ENCODE measurements at regions not wholly inside any gene's neighbourhood (a gene's known extent, or its start where the extent isn't known, plus 50 kb on each side); places are given as distances from the start of the nearest gene placed in this dataset.

DNA sequence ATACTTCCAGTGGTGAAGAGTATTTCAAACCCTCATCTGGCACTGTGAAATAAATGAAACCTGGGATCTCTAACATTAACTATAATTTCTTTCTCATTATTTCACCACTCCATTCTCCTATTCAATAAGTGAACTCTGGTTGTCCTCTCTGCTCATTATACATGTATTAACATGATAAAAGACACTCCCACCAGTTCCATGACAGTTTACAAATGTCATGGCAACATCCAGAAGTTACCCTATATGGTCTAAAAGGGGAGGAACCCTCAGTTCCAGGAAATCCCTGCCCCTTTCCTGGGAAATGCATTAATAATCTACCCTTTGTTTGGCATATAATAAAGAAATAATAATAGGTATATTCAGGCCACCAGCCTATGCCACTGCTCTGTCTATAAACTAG, 62.7 kb upstream of the BRINP3 start:
- no peak overlapping the region for H3K4me3 ChIP-seq (ENCODE audit: low read depth, low read length)
- no peak for TF ChIP-seq CTCF (IDR thresholded peaks at IDR 0.05; ENCODE audit: borderline replicate concordance, insufficient read depth, low read depth, low read length)

DNA sequence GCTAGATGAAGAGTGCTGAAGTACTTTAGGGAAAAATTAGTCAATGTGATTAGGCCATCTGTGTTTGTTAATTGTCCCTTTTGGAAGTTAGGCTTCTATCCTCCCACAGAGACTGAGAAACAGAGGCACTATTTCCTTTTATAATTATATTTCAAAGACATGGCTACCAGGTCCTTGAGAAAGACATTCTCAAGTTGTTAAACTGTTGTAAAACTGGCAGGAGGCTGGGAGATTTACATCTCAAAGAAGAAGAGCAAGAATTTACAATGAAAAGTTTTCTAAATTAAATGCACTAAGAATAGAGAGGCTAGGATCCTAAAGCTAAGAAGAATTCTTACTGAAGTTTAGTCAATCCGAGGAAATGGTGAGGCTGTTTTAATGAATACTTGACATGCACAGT, 74.0 kb upstream of the BRINP3 start:
- H3K4me3 ChIP-seq (ENCODE audit: low read depth, low read length): no peak overlapping the region

GRCh38 chr1:190560161-190560681, 82.6 kb upstream of the BRINP3 start:
- H3K4me3 ChIP-seq (ENCODE audit: low read depth, low read length): no peak overlapping the region
- no peak for TF ChIP-seq CTCF (IDR thresholded peaks at IDR 0.05; ENCODE audit: borderline replicate concordance, insufficient read depth, low read depth, low read length)

More for the DNA sequence above, 74.0 kb upstream of the BRINP3 start:
- no peak for TF ChIP-seq CTCF (IDR thresholded peaks at IDR 0.05; ENCODE audit: borderline replicate concordance, insufficient read depth, low read depth, low read length)

- no peak overlapping the region for H3K4me3 ChIP-seq (ENCODE audit: low read depth, low read length)
- TF ChIP-seq CTCF (IDR thresholded peaks at IDR 0.05; ENCODE audit: borderline replicate concordance, insufficient read depth, low read depth, low read length): no peak
Measured at GRCh38 chr1:190563230-190563629, 85.6 kb upstream of the BRINP3 start.

- no peak for TF ChIP-seq CTCF (IDR thresholded peaks at IDR 0.05; ENCODE audit: borderline replicate concordance, insufficient read depth, low read depth, low read length)
- no peak overlapping the region for H3K4me3 ChIP-seq (ENCODE audit: low read depth, low read length)
Measured at GRCh38 chr1:190564117-190564516, 86.5 kb upstream of the BRINP3 start.

DNA sequence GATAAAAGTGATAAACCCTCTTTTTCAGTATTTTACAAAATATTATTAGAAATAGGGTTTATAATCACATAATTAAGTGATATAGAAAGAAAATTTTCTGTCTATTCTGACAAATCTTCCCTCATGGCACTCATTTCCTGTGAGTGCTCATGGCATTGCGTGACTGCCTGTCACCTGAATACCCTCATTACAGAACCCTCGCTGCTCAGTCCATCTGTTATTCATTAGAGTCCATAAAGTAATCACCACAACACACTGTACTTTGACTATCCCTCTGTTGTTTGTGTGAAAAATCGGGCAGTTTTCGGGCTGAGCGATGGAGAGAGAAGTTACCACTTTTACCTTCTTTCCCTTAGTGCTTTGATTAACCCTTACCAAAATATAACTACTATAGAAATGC, 100.4 kb upstream of the BRINP3 start:
- no peak for TF ChIP-seq CTCF (IDR thresholded peaks at IDR 0.05; ENCODE audit: borderline replicate concordance, insufficient read depth, low read depth, low read length)
- no peak overlapping the region for H3K4me3 ChIP-seq (ENCODE audit: low read depth, low read length)

DNA sequence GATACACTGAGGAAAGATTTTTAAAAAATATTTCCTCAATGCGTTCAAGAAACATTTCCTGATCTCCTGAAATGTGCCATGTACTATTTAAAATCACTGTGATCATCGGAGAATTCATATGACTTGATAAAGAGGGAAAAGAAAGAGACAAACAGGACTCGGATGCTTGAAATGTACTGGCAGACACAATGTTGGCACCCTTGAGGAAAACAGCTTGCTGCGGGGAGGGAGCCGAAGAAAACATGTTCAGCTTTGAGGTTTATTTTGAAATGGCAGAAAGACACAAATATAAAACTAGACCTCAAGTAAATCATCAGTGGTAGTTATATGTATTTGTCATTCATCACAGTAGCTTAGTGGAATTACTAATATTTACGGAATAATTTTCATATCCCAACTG, 100.9 kb upstream of the BRINP3 start:
- no peak for TF ChIP-seq CTCF (IDR thresholded peaks at IDR 0.05; ENCODE audit: borderline replicate concordance, insufficient read depth, low read depth, low read length)
- no peak overlapping the region for H3K4me3 ChIP-seq (ENCODE audit: low read depth, low read length)

Measured in GM12875 (cell line).